SJSA1 (cell line): ENCODE measurements at regions not wholly inside any gene's neighbourhood (a gene's known extent, or its start where the extent isn't known, plus 50 kb on each side); places are given as distances from the start of the nearest gene placed in this dataset.

ENCODE experiments used
- DNase-seq, 2 experiments: peaks; one replicate each; pipeline ENCODE4 v3.0.0-alpha.2; 2015 to 2020; ENCODE audit warnings: low spot score in 2 of 2, low read depth in 1 of 2
- H3K27ac ChIP-seq: fragments of 250-450 bp; sonication (Bioruptor Pico); 2 replicates; pipeline ENCODE4 v1.5.1; 2020; ENCODE audit warnings: mild to moderate bottlenecking, moderate library complexity
- H3K27me3 ChIP-seq: fragments of 250-450 bp; sonication (Bioruptor Pico); replicated peaks from 2 replicates; pipeline ENCODE4 v1.5.1; 2020; ENCODE audit warnings: mild to moderate bottlenecking, moderate library complexity
- H3K36me3 ChIP-seq: fragments of 250-450 bp; sonication (Bioruptor Pico); 2 replicates; pipeline ENCODE4 v1.5.1; 2020; ENCODE audit warnings: mild to moderate bottlenecking
- H3K4me1 ChIP-seq: fragments of 250-450 bp; sonication (Bioruptor Pico); replicated peaks from 2 replicates; pipeline ENCODE4 v1.6.1; 2021; ENCODE audit warnings: mild to moderate bottlenecking
- H3K4me3 ChIP-seq: fragments of 250-450 bp; sonication (Bioruptor Pico); 2 replicates; pipeline ENCODE4 v1.5.1; 2020; ENCODE audit warnings: mild to moderate bottlenecking
- H3K9me3 ChIP-seq: fragments of 250-450 bp; sonication (Bioruptor Pico); replicated peaks from 2 replicates; pipeline ENCODE4 v1.5.1; 2020; ENCODE audit warnings: mild to moderate bottlenecking

GRCh38 chr10:130862122-130862521, 449.4 kb downstream of the TCERG1L start:
- Histone ChIP-seq H3K4me3 (no peak overlapping the region), H3K4me1 (no peaks in the 10 kb centered on the region), H3K27ac (no peak overlapping the region), H3K27me3 (no peaks in the 10 kb centered on the region), H3K36me3 (no peaks in the 10 kb centered on the region), H3K9me3 (no peaks in the 10 kb centered on the region; the same call in 1 of the 2 replicates)
- no peak for DNase-seq

GRCh38 chr10:130862626-130863025, 448.9 kb downstream of the TCERG1L start:
- Histone ChIP-seq H3K4me1 (no peaks in the 10 kb centered on the region), H3K9me3 (no peaks in the 10 kb centered on the region; the same call in 1 of the 2 replicates)

GRCh38 chr10:130863044-130863443, 448.5 kb downstream of the TCERG1L start:
- Histone ChIP-seq H3K27ac (no peak overlapping the region), H3K4me1 (no peaks in the 10 kb centered on the region), H3K36me3 (no peaks in the 10 kb centered on the region), H3K9me3 (no peaks in the 10 kb centered on the region; the same call in 1 of the 2 replicates), H3K27me3 (no peaks in the 10 kb centered on the region), H3K4me3 (no peak overlapping the region)
- no peak for DNase-seq

More at GRCh38 chr10:130862626-130863025, 448.9 kb downstream of the TCERG1L start:
- no peaks in the 10 kb centered on the region for H3K27me3 ChIP-seq
- no peak overlapping the region for H3K27ac ChIP-seq
- no peaks in the 10 kb centered on the region for H3K36me3 ChIP-seq
- no peak overlapping the region for H3K4me3 ChIP-seq
- DNase-seq, result no peak

GRCh38 chr10:130864961-130865818, 446.3 kb downstream of the TCERG1L start:
- no peaks in the 10 kb centered on the region; the same call in 1 of the 2 replicates for H3K9me3 ChIP-seq
- no peaks in the 10 kb centered on the region for H3K27me3 ChIP-seq
- no peak overlapping the region for H3K4me3 ChIP-seq
- H3K4me1 ChIP-seq, result no peaks in the 10 kb centered on the region
- H3K27ac ChIP-seq, result no peak overlapping the region
- DNase-seq, result no peak
- no peaks in the 10 kb centered on the region for H3K36me3 ChIP-seq

- no peaks in the 10 kb centered on the region for H3K27me3 ChIP-seq
- no peak overlapping the region for H3K27ac ChIP-seq
- H3K36me3 ChIP-seq, result no peaks in the 10 kb centered on the region
- H3K9me3 ChIP-seq, result no peaks in the 10 kb centered on the region; the same call in 1 of the 2 replicates
- DNase-seq, result no peak
- H3K4me3 ChIP-seq, result no peak overlapping the region
- H3K4me1 ChIP-seq, result no peaks in the 10 kb centered on the region
Observed at GRCh38 chr10:130866857-130867256, 444.7 kb downstream of the TCERG1L start.

- no peaks in the 10 kb centered on the region for H3K36me3 ChIP-seq
- no peak overlapping the region for H3K4me3 ChIP-seq
- no peaks in the 10 kb centered on the region; the same call in 1 of the 2 replicates for H3K9me3 ChIP-seq
- DNase-seq, result no peak
- H3K4me1 ChIP-seq, result no peaks in the 10 kb centered on the region
- H3K27me3 ChIP-seq, result no peaks in the 10 kb centered on the region
- H3K27ac ChIP-seq, result no peak overlapping the region
Observed at GRCh38 chr10:130867446-130868194, 443.9 kb downstream of the TCERG1L start.

- no peak for DNase-seq
Observed at GRCh38 chr10:130869179-130869841, 442.2 kb downstream of the TCERG1L start.

GRCh38 chr10:130871406-130871805, 440.1 kb downstream of the TCERG1L start:
- no peaks in the 10 kb centered on the region for H3K4me1 ChIP-seq
- DNase-seq, result no peak
- no peaks in the 10 kb centered on the region; the same call in none of the 2 replicates for H3K9me3 ChIP-seq
- H3K36me3 ChIP-seq, result no peaks in the 10 kb centered on the region
- no peak overlapping the region for H3K27ac ChIP-seq
- H3K27me3 ChIP-seq, result no peaks in the 10 kb centered on the region
- no peak overlapping the region for H3K4me3 ChIP-seq

More at GRCh38 chr10:130869179-130869841, 442.2 kb downstream of the TCERG1L start:
- Histone ChIP-seq H3K4me1 (no peaks in the 10 kb centered on the region), H3K27ac (no peak overlapping the region), H3K27me3 (no peaks in the 10 kb centered on the region), H3K9me3 (no peaks in the 10 kb centered on the region; the same call in 1 of the 2 replicates), H3K4me3 (no peak overlapping the region), H3K36me3 (no peaks in the 10 kb centered on the region)

- H3K4me3 ChIP-seq, result no peak overlapping the region
- H3K4me1 ChIP-seq, result no peaks in the 10 kb centered on the region
- H3K27me3 ChIP-seq, result no peaks in the 10 kb centered on the region
- H3K27ac ChIP-seq, result no peak overlapping the region
- H3K36me3 ChIP-seq, result no peaks in the 10 kb centered on the region
- no peak for DNase-seq
- peaks cover 8% of the 10 kb centered on the region for H3K9me3 ChIP-seq
Observed at GRCh38 chr10:130873636-130874035, 437.9 kb downstream of the TCERG1L start.

- DNase-seq, result no peak
- Histone ChIP-seq H3K27ac (no peak overlapping the region), H3K4me1 (no peaks in the 10 kb centered on the region), H3K9me3 (peaks cover 13% of the 10 kb centered on the region), H3K27me3 (no peaks in the 10 kb centered on the region), H3K4me3 (no peak overlapping the region), H3K36me3 (no peaks in the 10 kb centered on the region)
Observed at GRCh38 chr10:130875116-130875515, 436.4 kb downstream of the TCERG1L start.

- H3K4me3 ChIP-seq, result no peak overlapping the region
- peaks cover 13% of the 10 kb centered on the region for H3K9me3 ChIP-seq
- H3K27me3 ChIP-seq, result no peaks in the 10 kb centered on the region
- H3K36me3 ChIP-seq, result no peaks in the 10 kb centered on the region
- DNase-seq, result no peak
- no peak overlapping the region for H3K27ac ChIP-seq
- no peaks in the 10 kb centered on the region for H3K4me1 ChIP-seq
Observed at GRCh38 chr10:130875897-130876472, 435.5 kb downstream of the TCERG1L start.

GRCh38 chr10:130877126-130877525, 434.4 kb downstream of the TCERG1L start:
- no peak for DNase-seq
- H3K36me3 ChIP-seq, result no peaks in the 10 kb centered on the region
- no peaks in the 10 kb centered on the region for H3K4me1 ChIP-seq
- no peak overlapping the region for H3K4me3 ChIP-seq
- no peaks in the 10 kb centered on the region for H3K27me3 ChIP-seq
- peaks cover 13% of the 10 kb centered on the region for H3K9me3 ChIP-seq
- H3K27ac ChIP-seq, result no peak overlapping the region

GRCh38 chr10:130878131-130878530, 433.4 kb downstream of the TCERG1L start:
- no peak for DNase-seq

More at GRCh38 chr10:130878131-130878530, 433.4 kb downstream of the TCERG1L start:
- Histone ChIP-seq H3K36me3 (no peaks in the 10 kb centered on the region), H3K4me3 (no peak overlapping the region), H3K9me3 (peaks cover 16% of the 10 kb centered on the region), H3K4me1 (no peaks in the 10 kb centered on the region), H3K27ac (no peak overlapping the region), H3K27me3 (no peaks in the 10 kb centered on the region)
